HG03025 (cell line): ENCODE measurements at regions not wholly inside any gene's neighbourhood (a gene's known extent, or its start where the extent isn't known, plus 50 kb on each side); places are given as distances from the start of the nearest gene placed in this dataset.
"Not testable (repeated sequence)": the region's sequence is repeated elsewhere in the genome, so short reads cannot be mapped to it uniquely, and the experiment has no call there.

Experiments
- ATAC-seq: cut with Tn5 transposase; IDR thresholded peaks from one replicate; pipeline ENCODE4 v1.9.1; 2021; ENCODE audit warnings: mild to moderate bottlenecking, moderate library complexity; ENCODE audit not compliant: unreplicated experiment, low FRiP score

DNA sequence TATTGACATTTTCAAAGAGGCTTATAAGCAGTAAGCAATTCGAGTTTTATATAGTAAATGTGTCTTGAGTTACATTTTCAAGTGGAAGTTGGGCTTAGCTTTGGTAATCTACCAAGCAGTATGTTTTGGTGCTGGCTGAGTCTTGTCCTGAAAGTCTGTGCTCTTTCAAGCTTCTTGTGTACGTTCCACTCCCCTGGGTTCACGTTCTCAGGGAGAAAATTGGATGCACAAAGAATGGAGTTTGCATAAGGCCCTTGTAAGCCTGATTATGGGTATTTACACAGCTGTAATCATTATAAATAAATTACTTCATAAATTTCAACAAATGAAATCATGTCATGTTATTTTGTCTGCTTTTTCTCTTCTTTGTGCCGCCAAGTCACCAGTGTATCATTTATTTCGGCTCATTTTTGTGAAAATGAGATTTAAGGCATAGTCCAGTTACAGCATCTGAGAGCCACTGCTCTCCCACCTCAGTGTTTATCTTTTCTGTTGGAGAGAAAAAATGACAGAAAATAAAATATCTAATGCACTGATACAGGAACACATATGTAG, 262.5 kb downstream of the BTBD3 start:
- ATAC-seq: no peak

DNA sequence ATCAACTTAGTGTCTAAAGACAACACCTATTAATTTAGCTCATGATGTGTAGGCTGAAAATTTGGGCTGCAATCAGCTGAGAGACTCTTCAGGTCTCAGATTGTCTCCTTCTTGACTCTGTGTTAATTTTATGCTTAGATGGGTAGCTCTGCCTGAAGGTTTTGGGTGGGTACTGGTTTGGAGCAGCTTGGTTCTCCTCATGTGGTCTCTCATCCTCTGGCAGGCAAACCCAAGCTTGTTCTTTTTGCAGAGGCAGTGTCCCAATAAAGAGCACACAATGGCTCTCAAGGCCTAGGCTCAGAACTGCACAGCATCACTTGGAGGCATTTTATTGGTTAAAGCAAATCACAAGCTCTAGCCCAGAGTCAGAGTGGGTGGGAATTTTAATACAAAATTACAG, 280.6 kb downstream of the BTBD3 start:
- ATAC-seq: no peak

DNA sequence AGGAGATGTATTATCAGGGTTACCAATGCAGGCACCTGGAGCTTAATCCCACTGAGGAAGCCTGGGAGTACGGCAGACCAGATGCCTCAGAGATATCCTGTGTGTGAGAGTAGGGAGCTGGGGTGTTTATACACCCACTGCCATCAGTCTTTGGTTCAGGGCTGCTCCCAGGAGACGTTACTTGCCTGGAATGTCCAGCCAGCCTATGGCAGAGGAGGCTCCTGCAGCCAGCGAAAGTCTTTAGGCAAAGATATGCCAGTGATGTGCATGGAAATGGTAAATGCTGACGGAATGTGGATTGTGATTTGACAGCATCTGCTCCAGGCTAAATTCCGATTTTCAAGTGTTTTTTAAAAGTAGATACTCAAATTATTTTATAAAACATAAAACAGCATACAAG, 282.0 kb downstream of the BTBD3 start:
- no peak for ATAC-seq

DNA sequence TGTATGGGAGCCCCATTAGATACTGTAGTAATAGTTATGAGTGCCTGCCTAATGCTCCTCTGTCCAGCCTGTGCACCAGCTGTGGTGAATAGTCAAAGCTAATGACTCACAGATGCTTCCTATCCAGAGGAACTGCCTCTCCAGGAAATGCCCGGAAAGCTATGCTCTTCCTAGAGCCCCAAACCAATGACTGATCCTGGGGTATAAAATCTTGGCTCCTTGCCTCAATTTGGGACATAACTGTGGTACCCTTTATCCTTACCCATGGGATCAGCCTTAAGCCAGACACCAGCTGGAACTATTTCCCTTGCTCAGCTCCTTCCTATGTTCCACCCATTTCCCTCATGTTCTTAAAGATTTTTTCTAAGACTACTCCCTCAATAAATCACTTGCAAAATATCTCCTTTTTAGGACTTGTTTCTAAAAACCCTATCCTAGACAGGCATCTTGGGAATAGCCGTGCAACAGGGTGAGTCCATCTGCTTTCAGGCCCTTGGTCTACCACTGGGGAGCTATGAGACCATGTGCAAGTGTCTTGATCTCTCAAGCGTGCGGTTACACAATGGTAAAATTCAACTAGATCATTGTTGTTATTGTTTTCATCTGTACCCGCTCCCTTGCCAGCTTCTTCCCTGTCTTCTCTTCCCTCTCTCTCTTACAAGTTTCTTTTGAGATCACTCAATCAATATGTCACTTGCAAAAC, 283.7 kb downstream of the BTBD3 start:
- no peak for ATAC-seq

DNA sequence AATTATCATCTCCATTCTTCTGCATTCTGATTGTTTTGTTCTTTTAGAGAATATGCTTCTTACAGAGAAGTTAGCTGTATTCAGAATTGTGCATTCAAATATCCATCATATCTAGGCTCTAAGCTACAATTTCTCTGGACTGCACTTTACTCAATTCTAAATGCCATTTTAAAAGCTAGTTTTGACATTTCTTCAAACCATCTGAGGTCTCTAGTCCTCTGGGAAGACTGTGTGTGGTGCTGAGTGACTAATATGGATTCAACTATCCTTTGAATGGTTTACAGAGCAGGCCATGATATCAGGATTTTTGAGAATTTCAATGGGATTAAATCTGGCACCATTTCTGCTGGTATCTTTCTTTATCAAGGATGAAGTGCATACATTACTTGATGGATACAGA, 285.7 kb downstream of the BTBD3 start:
- no peak for ATAC-seq

DNA sequence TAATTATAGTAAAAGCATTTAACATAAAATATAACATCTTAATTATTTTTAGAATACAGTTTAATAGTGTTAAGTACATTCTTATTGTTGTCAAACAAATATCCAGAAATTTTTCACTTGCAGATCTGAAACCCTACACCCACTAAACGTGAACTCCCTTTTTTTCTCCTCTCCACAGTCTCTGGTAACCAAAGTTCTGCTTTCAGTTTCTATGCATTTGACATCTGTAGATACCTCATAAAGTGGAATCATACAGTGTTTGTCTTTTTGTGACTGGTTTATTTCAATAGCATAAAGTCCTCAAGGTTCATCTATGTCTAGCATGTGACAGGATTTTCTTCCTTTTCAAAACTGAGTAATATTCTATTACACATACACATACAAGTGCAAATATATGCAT, 286.3 kb downstream of the BTBD3 start:
- no peak for ATAC-seq

DNA sequence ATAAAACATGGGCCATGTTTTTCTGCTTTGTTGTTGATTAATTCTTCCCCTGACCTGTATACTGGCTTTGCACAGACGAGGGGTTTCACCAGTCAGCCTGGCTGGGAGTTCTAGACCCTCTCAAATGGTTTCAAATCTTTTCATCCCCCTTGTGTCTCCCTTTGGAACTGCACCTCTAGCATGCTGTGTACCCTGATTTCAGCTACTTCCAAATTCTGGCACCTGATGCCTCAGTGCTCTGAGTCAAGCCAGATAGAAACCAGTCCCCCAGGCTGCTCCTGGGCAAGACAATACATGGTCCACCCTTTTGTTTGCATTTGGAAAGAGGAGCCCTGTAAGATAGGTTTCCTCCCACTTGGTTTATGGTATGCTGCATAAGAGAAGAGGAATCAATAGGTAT, 290.2 kb downstream of the BTBD3 start:
- ATAC-seq: no peak

DNA sequence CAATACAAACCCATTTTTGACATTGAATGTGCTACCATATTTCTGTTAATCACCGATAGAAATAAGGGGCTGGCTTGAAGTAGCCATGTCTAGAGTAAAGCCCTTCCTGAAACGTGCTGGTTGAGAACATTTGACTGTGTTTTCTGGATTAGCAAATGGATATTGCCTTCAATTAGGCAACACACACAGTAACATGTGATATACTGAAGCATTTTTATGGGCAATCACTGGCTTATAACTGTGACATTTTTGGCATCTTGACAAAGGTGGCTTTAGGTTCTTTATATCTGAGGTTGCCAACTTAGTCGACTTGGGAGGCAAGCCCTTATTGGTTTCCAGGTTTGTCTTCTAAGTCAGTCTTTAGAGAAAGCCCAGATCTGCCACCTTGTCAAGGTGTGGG, 292.9 kb downstream of the BTBD3 start:
- ATAC-seq: no peak

DNA sequence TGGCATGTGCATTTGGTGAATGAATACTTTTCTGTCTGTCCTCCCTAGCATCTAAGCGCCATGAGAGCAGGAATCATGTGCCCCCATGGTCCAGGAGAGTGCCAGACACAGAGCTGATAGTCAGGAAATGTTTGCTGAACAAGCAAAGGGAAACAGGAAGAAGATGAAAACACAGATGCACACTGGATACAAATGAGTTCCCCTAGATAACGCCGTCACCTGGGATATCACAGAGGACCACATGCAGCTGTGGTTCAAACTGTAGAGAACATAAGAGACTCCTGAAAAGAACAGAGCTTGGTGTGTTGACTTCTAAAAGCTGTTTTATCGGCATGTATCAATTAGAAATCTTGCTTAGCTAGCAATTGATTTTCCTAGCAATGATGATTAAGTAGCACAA, 293.7 kb downstream of the BTBD3 start:
- ATAC-seq: no peak

DNA sequence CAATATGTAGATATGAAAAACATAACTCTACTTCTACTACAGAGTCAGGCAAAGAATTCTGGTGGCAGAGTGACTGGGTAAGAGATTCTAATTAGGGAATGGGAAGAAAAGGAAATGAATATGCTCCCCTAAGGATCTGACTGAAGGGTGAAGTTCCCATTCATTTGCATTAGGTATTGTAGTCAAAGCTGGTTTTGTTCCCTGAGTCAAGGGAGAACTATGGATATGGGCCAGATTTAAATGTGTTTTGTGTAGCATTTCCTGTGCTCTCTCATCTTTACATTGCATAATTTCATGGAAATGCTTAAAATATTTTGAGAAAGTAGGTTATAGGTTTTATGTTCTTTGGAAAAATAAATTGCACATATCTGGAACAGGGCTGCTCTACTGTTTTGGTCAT, 299.7 kb downstream of the BTBD3 start:
- ATAC-seq: no peak

DNA sequence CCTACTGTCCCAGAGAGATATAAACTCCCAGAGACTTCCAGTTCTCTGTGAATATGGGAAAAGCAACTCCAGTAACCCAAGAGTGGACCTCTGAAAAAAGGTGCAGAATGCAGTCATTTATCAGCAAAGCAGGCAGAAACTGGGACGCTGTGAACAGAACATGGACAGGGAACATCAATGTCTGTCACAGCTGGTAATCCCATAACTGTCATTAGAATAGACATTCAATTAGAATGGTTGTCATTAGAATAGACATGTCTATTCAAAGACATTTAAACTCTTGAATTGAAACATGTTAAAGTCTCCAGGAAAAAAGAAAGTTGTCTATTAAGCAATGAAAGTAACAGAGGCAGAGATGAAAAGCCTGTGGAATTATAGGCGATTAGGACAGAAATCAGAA, 302.1 kb downstream of the BTBD3 start:
- ATAC-seq: no peak

DNA sequence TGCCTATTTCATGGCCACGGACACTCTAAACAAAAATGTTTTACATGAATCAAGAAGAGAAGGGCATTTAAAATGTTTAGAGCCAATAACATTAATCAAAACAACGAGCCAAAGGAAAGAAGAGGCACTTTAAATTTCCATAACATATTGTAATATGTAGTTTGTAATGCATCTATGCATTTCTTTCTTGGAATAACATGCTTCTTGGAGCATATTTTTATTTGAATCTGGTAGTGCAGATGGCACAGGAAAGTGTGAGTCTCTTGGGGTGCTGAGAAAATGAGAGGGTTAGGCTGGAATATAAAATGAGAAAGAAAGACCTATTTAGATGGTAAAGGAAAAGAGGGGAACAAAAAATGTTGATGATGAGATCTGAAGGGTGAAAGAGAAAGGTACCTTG, 305.4 kb downstream of the BTBD3 start:
- no peak for ATAC-seq

DNA sequence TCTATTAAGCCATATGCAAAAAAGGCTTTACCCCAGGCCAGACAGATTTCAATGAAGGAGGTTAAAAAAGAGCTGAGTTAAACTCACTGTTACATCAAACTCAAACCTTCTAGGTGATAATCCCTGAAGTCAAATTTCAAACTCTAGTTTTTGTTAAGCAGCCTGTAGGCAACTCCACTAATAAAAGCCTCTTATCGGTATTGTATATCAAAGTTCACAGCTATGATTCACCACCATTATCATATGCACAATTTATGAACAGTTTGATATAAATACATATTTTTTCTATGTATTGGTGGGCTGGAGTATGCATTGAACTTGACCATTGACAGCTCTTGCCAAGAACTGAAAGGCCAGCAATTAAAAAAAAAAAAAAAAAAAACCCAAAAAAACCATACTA, 308.2 kb downstream of the BTBD3 start:
- ATAC-seq: no peak

DNA sequence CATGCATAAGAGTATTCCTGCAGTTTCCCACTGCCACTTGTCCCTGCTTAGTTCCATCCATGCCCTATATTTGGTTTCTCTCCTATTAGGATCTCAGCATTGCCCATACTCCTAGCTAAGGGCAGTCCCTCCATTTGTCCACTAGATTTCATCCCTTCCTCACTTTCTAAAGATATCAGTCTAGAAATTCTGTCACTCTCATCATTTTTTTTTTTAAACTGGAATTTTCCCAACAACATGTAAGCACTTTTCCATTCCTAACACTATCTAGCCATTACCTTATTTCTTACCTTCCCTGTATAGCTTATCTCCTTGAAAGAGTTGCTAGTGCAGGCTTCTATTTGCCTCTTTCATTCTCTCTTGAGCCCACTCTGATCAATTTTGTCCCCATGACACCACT, 312.2 kb downstream of the BTBD3 start:
- ATAC-seq: no peak

DNA sequence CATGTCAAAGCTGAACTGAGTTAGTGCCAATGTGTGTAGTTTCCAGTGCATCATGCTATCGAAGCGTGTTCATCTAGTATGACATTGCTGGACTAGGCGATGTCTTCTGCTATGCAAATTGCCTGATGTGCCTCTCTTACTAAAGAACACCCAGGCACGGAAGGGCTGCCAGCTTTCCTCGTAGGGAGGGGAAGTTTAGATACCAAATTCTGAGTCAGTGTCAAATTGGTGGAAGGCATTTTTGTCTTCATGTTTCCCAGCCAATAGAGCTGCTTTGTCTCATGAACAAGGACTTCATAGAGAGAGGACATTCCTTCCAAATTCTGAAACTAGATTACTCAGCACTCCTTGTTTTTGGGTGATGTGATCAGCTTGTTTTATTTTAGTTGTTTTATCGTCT, 320.1 kb downstream of the BTBD3 start:
- ATAC-seq: no peak

DNA sequence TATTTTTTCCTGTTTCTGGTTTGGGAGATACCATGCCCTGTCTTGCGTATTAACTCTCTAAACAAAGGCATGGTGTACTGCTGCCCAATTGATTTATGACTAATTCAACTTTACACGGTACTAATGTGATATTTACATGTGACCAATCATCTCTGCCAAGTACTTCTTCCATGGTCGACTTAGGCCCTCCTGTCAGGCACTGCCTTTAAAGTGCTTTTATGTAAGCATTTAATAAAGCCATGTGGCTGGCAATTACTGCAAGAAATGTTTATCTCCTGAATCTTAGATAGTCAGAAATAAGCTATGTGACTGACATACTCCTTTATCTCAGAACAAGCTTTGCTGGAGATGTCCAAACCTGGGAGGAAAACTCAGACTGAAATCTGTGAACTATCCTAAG, 323.4 kb downstream of the BTBD3 start:
- no peak for ATAC-seq

DNA sequence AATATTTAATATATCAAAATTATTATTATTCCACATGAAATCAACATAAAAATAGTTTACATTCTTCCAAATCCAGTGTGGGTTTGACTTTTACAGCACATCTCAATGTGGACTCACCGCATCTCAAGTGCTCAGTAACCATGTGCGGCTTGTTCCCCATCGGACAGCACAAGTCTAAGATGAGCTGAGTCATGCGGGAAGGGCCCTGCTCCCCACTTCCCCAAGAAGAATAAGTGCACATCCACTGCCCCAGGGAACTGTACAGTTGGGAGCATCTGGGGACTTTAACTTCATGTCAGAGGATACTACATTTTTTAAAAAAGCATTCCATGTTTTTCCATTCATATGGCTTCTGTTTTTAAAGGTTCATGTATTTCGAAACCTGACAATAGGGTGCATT, 325.6 kb downstream of the BTBD3 start:
- no peak for ATAC-seq

DNA sequence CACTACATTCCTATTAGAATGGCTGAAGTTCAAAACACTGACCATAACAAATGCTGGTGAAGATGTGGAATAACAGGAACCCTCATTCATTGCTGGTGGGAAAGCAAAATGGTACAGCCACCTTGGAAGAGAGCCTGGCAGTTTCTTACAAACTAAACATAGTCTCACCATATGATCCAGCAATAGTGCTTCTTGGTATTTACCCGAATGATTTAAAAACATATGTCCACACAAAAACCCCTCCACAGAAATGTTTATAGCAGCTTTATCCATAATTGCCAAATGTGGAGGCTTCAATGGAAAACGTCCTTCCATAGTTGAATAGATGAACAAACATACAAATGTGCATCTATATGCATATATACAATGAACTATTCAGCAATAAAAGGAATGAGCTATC, 330.8 kb downstream of the BTBD3 start:
- ATAC-seq: no peak

DNA sequence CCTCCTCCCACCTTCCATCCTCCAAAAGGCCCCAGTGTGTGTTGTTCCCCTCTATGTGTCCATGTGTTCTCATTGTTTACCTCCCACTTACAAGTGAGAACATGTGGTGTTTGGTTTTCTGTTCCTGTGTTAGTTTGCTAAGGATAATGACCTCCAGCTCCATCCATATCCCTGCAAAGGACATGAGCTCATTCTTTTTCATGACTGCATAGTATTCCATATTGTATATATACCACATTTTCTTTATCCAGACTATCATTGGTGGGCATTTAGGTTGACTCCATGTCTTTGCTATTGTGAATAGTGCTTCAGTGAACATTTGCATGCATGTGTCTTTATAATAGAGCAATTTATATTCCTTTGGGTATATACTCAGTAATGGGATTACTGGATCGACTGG, 333.0 kb downstream of the BTBD3 start:
- not testable (repeated sequence) for ATAC-seq

DNA sequence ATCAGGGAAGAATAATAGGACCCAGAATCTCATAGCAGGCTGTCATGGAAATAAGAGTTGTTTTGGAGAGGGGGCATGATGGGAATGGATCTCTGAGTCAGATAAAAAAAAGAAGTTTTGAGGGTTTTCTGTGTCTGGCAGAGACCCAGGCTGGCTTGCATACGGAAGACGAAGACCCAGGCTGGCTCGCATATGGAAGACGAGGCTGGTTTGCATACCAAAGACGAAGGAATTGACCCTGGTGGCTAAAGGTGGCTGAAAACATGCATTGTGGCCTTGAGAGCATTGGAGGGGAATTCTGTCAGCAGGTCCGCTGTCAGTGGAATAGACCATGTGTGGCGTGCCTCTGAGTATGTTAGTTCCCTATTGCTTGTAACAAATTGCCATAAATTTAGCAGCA, 335.1 kb downstream of the BTBD3 start:
- no peak for ATAC-seq

DNA sequence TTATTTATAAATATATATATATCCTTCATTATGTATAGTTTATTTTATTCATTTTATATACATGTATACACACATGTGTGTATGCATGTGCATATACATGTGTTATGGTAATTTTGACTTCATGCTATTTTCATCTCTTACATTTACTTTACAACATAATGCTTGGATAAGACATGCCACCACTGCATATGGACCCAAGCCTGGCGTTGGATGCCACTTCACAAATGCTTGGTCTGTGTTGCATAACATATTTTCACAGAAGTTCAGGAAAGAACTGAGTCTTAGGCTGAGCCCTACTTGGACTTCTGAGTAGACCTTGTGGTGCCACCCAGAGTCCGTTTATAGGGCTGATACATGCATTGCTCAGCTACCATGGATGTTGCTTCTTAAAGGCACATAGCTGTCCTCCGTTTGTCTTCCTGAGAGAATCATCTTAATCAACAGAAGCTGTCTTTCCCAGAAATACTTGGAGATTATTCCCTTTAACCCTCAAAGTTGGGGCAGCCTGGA, 337.8 kb downstream of the BTBD3 start:
- ATAC-seq: no peak

DNA sequence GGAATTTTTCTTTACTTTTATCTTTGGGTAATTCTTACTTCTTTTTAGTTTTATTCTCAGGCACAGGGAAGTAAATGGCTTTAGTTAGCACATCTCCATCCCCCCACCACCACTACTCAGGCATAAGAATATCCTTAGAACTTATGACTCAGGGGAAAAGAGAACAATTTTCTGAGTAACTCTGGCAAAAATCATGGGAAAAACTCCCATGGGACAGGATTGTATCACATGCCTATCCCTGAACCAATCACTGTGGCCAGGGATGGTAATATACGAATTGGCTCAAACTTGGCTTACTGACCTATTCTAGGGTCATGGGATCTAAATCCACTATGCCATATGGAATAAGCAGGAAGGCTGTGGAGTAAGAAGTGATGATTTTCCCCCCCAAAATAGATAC, 339.1 kb downstream of the BTBD3 start:
- no peak for ATAC-seq

DNA sequence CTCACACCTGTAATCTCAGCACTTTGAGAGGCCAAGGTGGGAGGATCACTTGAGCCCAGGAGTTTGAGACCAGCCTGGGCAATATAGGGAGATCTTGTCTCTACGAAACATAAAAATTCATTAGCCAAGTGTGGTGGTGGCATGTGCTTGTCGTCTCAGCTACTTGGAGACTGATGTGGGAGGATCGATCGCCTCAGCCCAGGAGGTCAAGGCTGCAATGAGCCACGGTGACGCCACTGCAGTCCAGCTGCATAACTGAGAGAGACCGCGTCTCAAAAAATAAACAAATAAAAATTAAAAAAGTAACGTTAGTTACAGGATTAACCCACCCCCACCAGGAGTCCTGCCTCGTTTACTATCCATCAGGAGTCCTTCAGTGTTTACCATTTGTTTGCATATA, 345.1 kb downstream of the BTBD3 start:
- ATAC-seq: no peak
